ENCODE measurements at regions not wholly inside any gene's neighbourhood (a gene's known extent, or its start where the extent isn't known, plus 50 kb on each side); places are given as distances from the start of the nearest gene placed in this dataset.

- Histone ChIP-seq H3K27ac (peak overlapping the region; percentile 26 to 51 (median 37)), H3K36me3 (no peaks in the 10 kb centered on the region), H3K4me3 (no peak overlapping the region), H3K27me3 (no peaks in the 10 kb centered on the region), H3K9me3 (no peaks in the 10 kb centered on the region), H3K4me1 (peaks cover 0 to 14% (median 3%) of the 10 kb centered on the region in 4 donors)
- TF ChIP-seq POLR2A (IDR thresholded peaks at IDR 0.05): no peak
- TF ChIP-seq POLR2AphosphoS5 (IDR thresholded peaks at IDR 0.05): peak in 1 of 3 donors; percentile 13
- TF ChIP-seq CTCF (IDR thresholded peaks at IDR 0.05): peak in 1 of 5 experiments; percentile 8
- DNase-seq: peak; percentile 21
- intact Hi-C loops (cut with DNase I; ENCODE audit: low total_unique reads) (no loop called here), in situ Hi-C loops (cut with MboI; ENCODE audit: low pct_ligation_motif_present in 1 of 4, low pct_unique_long_range_greater_than_20kb in 1 of 4, low sequenced_read_pairs in 3 of 4) (no loop called here)
- WGBS, 2 donors (ENCODE audit: low coverage in 1 of 2): 10 to 36% methylated on average over 5 to 10 of the region's 10 CpGs
Observed at GRCh38 chr5:67353500-67354450, 157.2 kb upstream of the CD180 start.

- in situ Hi-C loops (cut with MboI; ENCODE audit: low pct_ligation_motif_present in 1 of 4, low pct_unique_long_range_greater_than_20kb in 1 of 4, low sequenced_read_pairs in 3 of 4) (no loop called here), intact Hi-C loops (cut with DNase I; ENCODE audit: low total_unique reads) (no loop called here)
- Histone ChIP-seq H3K4me3 (no peak overlapping the region), H3K9me3 (no peaks in the 10 kb centered on the region), H3K36me3 (no peaks in the 10 kb centered on the region), H3K4me1 (peaks cover 0 to 14% (median 3%) of the 10 kb centered on the region in 4 donors), H3K27me3 (no peaks in the 10 kb centered on the region), H3K27ac (peak overlapping the region; percentile 4 to 53 (median 46))
- peak; percentile 22 for DNase-seq
- no peak for TF ChIP-seq POLR2AphosphoS5 (IDR thresholded peaks at IDR 0.05)
- no peak for TF ChIP-seq CTCF (IDR thresholded peaks at IDR 0.05)
- TF ChIP-seq EP300 (IDR thresholded peaks at IDR 0.05; ENCODE audit: low read depth): no peak
- TF ChIP-seq POLR2A (IDR thresholded peaks at IDR 0.05): no peak
- 61 to 79% methylated on average over 9 to 12 of the region's 12 CpGs for WGBS, 2 donors (ENCODE audit: low coverage in 1 of 2)
Observed at GRCh38 chr5:67350618-67351201, 154.1 kb upstream of the CD180 start.

GRCh38 chr5:67350185-67350584 is 153.6 kb upstream of the CD180 start:
- H3K27ac ChIP-seq: peak overlapping the region; percentile 4 to 53 (median 46)
- H3K36me3 ChIP-seq: no peaks in the 10 kb centered on the region
- H3K4me3 ChIP-seq: no peak overlapping the region
- 71 to 86% methylated on average over 4 to 5 of the region's 5 CpGs for WGBS, 2 donors (ENCODE audit: low coverage in 1 of 2)
- intact Hi-C loops (cut with DNase I; ENCODE audit: low total_unique reads) (no loop called here), in situ Hi-C loops (cut with MboI; ENCODE audit: low pct_ligation_motif_present in 1 of 4, low pct_unique_long_range_greater_than_20kb in 1 of 4, low sequenced_read_pairs in 3 of 4) (no loop called here)
- H3K4me1 ChIP-seq: peaks cover 0 to 14% (median 3%) of the 10 kb centered on the region in 4 donors
- DNase-seq: no peak
- H3K9me3 ChIP-seq: peaks cover 1 to 3% of the 10 kb centered on the region in 2 donors
- no peaks in the 10 kb centered on the region for H3K27me3 ChIP-seq
- no peak for TF ChIP-seq POLR2AphosphoS5 (IDR thresholded peaks at IDR 0.05)
- no peak for TF ChIP-seq POLR2A (IDR thresholded peaks at IDR 0.05)

GRCh38 chr5:67347821-67348220 is 151.2 kb upstream of the CD180 start:
- H3K4me1 ChIP-seq: peaks cover 0 to 3% (median 0%) of the 10 kb centered on the region in 4 donors
- no peaks in the 10 kb centered on the region for H3K27me3 ChIP-seq
- in situ Hi-C loops (cut with MboI; ENCODE audit: low pct_ligation_motif_present in 1 of 4, low pct_unique_long_range_greater_than_20kb in 1 of 4, low sequenced_read_pairs in 3 of 4) (no loop called here), intact Hi-C loops (cut with DNase I; ENCODE audit: low total_unique reads) (no loop called here)
- H3K9me3 ChIP-seq: peaks cover 9 to 10% of the 10 kb centered on the region in 2 donors
- H3K4me3 ChIP-seq: no peak overlapping the region
- no peak overlapping the region for H3K27ac ChIP-seq
- H3K36me3 ChIP-seq: no peaks in the 10 kb centered on the region
- no peak for DNase-seq
- no peak for TF ChIP-seq EP300 (IDR thresholded peaks at IDR 0.05; ENCODE audit: low read depth)
- TF ChIP-seq POLR2A (IDR thresholded peaks at IDR 0.05): no peak
- no peak for TF ChIP-seq POLR2AphosphoS5 (IDR thresholded peaks at IDR 0.05)
- no peak for TF ChIP-seq CTCF (IDR thresholded peaks at IDR 0.05)
